IMR-90 (cell line): ENCODE measurements at regions not wholly inside any gene's neighbourhood (a gene's known extent, or its start where the extent isn't known, plus 50 kb on each side); places are given as distances from the start of the nearest gene placed in this dataset.

Source experiments
- ATAC-seq: fragments of 200-7000 bp; cut with Tn5 transposase; 2 replicates; pipeline ENCODE4 v1.9.1; 2020; ENCODE audit warnings: low read depth, mild to moderate bottlenecking, moderate library complexity
- BruUV-seq: library from RNA; stranded (reverse); fragments of 400-500 nt; replicated peaks from 2 replicates; lab custom pipeline; 2021; lab: Mats Ljungman, UMichigan
- CTCF ChIA-PET: fragments of 300-600 bp; formaldehyde crosslinking; extraction: SDS; loops from one replicate; lab custom pipeline; 2021; ENCODE audit warnings: antibody characterized with exemption; lab: Yijun Ruan, JAX
- POLR2A ChIA-PET: fragments of 300-600 bp; sonication (Branson Sonifier 250); formaldehyde crosslinking; loops from one replicate; lab custom pipeline; 2022; ENCODE audit warnings: antibody characterized with exemption; ENCODE audit not compliant: unreplicated experiment; lab: Charles Lee
- DNase-seq: peaks from one replicate; pipeline ENCODE4 v3.0.0; 2013
- H2AFZ ChIP-seq: replicated peaks from 2 replicates; pipeline ENCODE3; 2013; ENCODE audit warnings: low read length, mild to moderate bottlenecking; ENCODE audit not compliant: poor library complexity
- H2AK5ac ChIP-seq: 2 replicates; pipeline ENCODE4 v1.6.1; 2013; ENCODE audit warnings: low read depth, low read length, inconsistent platforms
- H2AK9ac ChIP-seq: replicated peaks from 2 replicates; pipeline ENCODE3; 2013; ENCODE audit warnings: mild to moderate bottlenecking, low read depth, low read length, moderate library complexity; ENCODE audit not compliant: poor library complexity
- H2BK120ac ChIP-seq: 2 replicates; pipeline ENCODE4 v1.6.1; 2013; ENCODE audit warnings: low read depth, low read length, inconsistent platforms
- H2BK15ac ChIP-seq: 3 replicates; pipeline ENCODE4 v1.6.1; 2013; ENCODE audit warnings: low read depth, low read length, inconsistent platforms
- H2BK20ac ChIP-seq: 2 replicates; pipeline ENCODE4 v1.6.1; 2013; ENCODE audit warnings: low read depth, mild to moderate bottlenecking, inconsistent platforms, low read length, moderate library complexity
- H2BK5ac ChIP-seq: 2 replicates; pipeline ENCODE4 v1.6.1; 2013; ENCODE audit warnings: mild to moderate bottlenecking, low read depth, low read length, inconsistent platforms; ENCODE audit not compliant: poor library complexity, severe bottlenecking
- H3K14ac ChIP-seq: replicated peaks from 2 replicates; pipeline ENCODE4 v1.6.1; 2013; ENCODE audit warnings: low read depth, low read length, inconsistent platforms
- H3K18ac ChIP-seq: 2 replicates; pipeline ENCODE4 v1.6.1; 2013; ENCODE audit warnings: low read depth, low read length, control low read depth
- H3K23ac ChIP-seq: 2 replicates; pipeline ENCODE4 v1.6.1; 2013; ENCODE audit warnings: low read depth, low read length, inconsistent platforms
- H3K27ac ChIP-seq: 2 replicates; pipeline ENCODE4 v1.5.1; 2013; ENCODE audit warnings: mild to moderate bottlenecking, control low read depth, low read length; ENCODE audit not compliant: insufficient read depth
- H3K27me3 ChIP-seq: 2 replicates; pipeline ENCODE4 v1.6.1; 2013; ENCODE audit warnings: low read length; ENCODE audit not compliant: control insufficient read depth, insufficient read depth
- H3K36me3 ChIP-seq: 2 replicates; pipeline ENCODE4 v1.6.1; 2013; ENCODE audit warnings: low read length, mixed read lengths; ENCODE audit not compliant: control insufficient read depth, insufficient read depth
- H3K4ac ChIP-seq: 2 replicates; pipeline ENCODE4 v1.6.1; 2013; ENCODE audit warnings: low read depth, low read length, inconsistent platforms
- H3K4me1 ChIP-seq: 2 replicates; pipeline ENCODE4 v1.6.1; 2013; ENCODE audit warnings: low read length, mixed read lengths; ENCODE audit not compliant: control insufficient read depth, insufficient read depth
- H3K4me2 ChIP-seq: 2 replicates; pipeline ENCODE4 v1.6.1; 2013; ENCODE audit warnings: low read depth, mild to moderate bottlenecking, control low read depth, low read length, moderate library complexity
- H3K4me3 ChIP-seq: 2 replicates; pipeline ENCODE4 v1.5.1; 2013; ENCODE audit warnings: low read depth, mild to moderate bottlenecking, control low read depth, low read length, moderate library complexity; ENCODE audit not compliant: insufficient read depth
- H3K56ac ChIP-seq: 2 replicates; pipeline ENCODE4 v1.6.1; 2013; ENCODE audit warnings: low read length, inconsistent platforms; ENCODE audit not compliant: insufficient read depth; ENCODE audit errors: extremely low read depth
- H3K79me1 ChIP-seq, 2 experiments: 2 replicates each; pipeline ENCODE4 v1.6.1; 2013; ENCODE audit warnings: low read length in 2 of 2, inconsistent platforms in 1 of 2, low read depth in 1 of 2
- H3K9ac ChIP-seq: 2 replicates; pipeline ENCODE4 v1.6.1; 2013; ENCODE audit warnings: low read depth, low read length, control low read depth
- H3K9me1 ChIP-seq: 2 replicates; pipeline ENCODE4 v1.6.1; 2013; ENCODE audit warnings: low read length, inconsistent platforms; ENCODE audit not compliant: insufficient read depth
- H3K9me3 ChIP-seq: 2 replicates; pipeline ENCODE4 v1.6.1; 2013; ENCODE audit warnings: low read length; ENCODE audit not compliant: control insufficient read depth, insufficient read depth
- H4K20me1 ChIP-seq: 2 replicates; pipeline ENCODE4 v1.6.1; 2013; ENCODE audit warnings: low read length, inconsistent platforms; ENCODE audit not compliant: insufficient read depth
- H4K5ac ChIP-seq: 2 replicates; pipeline ENCODE4 v1.6.1; 2013; ENCODE audit warnings: mild to moderate bottlenecking, low read depth, low read length, control low read depth
- H4K8ac ChIP-seq, 2 experiments: 2 replicates each; pipeline ENCODE4 v1.6.1; 2013; ENCODE audit warnings: low read depth in 2 of 2, low read length in 2 of 2, control low read depth in 1 of 2, inconsistent platforms in 1 of 2
- H4K91ac ChIP-seq: 2 replicates; pipeline ENCODE4 v1.6.1; 2013; ENCODE audit warnings: low read depth, low read length, inconsistent platforms; ENCODE audit not compliant: insufficient read depth
- FOS ChIP-seq: fragments of 150-350 bp; IDR thresholded peaks from 2 replicates; pipeline ENCODE4 v1.6.1; 2016; ENCODE audit warnings: low read depth, low read length
- MXI1 ChIP-seq: IDR thresholded peaks from 2 replicates; pipeline ENCODE4 v1.6.1; 2012; ENCODE audit warnings: low read depth, mild to moderate bottlenecking, low read length, moderate library complexity, borderline replicate concordance
- POLR2A ChIP-seq: IDR thresholded peaks from 2 replicates; pipeline ENCODE4 v1.6.1; 2012; ENCODE audit warnings: mild to moderate bottlenecking, low read depth, low read length
- RFX5 ChIP-seq: IDR thresholded peaks from 2 replicates; pipeline ENCODE4 v1.8.0; 2012; ENCODE audit warnings: low read depth, mild to moderate bottlenecking, low read length, moderate library complexity
- USF2 ChIP-seq: fragments of 150-350 bp; IDR thresholded peaks from 2 replicates; pipeline ENCODE4 v1.6.1; 2017; ENCODE audit warnings: mild to moderate bottlenecking, antibody characterized with exemption, low read length, low read depth
- WGBS, 2 experiments: methylation state at CpG; one replicate each; pipeline versions ENCODE4 v1.1.5 to v1.1.7; 2013; ENCODE audit warnings: missing lambda C conversion rate in 2 of 2; ENCODE audit not compliant: insufficient read length in 1 of 2; ENCODE audit errors: extremely low coverage in 2 of 2; 5-methylcytosine and 5-hydroxymethylcytosine counted together
- dilution Hi-C: fragments of 300-500 bp; cut with HindIII; formaldehyde crosslinking; loops from one replicate; pipeline ENCODE4 v1.14.3; 2018; ENCODE audit warnings: low sequenced_read_pairs; ENCODE audit not compliant: unreplicated experiment
- in situ Hi-C: fragments of 300-500 bp; cut with MboI; formaldehyde crosslinking; loops from 3 replicates; pipeline ENCODE4 v1.14.3; 2019; ENCODE audit warnings: low sequenced_read_pairs, inconsistent platforms, mixed read lengths
- intact Hi-C: fragments of 100-400 bp; cut with micrococcal nuclease; formaldehyde crosslinking; loops from 2 replicates; pipeline ENCODE4 v1.10.0; 2022

- Histone ChIP-seq H2BK120ac (no peak overlapping the region), H3K4me1 (no peaks in the 10 kb centered on the region), H3K9ac (no peak overlapping the region), H2AFZ (no peak overlapping the region), H3K4me3 (no peak overlapping the region), H2AK5ac (no peak overlapping the region), H3K4me2 (no peak overlapping the region), H3K27me3 (no peaks in the 10 kb centered on the region), H3K9me1 (no peaks in the 10 kb centered on the region), H2BK15ac (no peak overlapping the region), H3K27ac (no peak overlapping the region), H3K56ac (no peak overlapping the region), H2BK20ac (no peak overlapping the region), H4K20me1 (no peaks in the 10 kb centered on the region), H4K5ac (no peak overlapping the region), H3K79me1 (no peaks in the 10 kb centered on the region), H3K23ac (no peak overlapping the region), H3K18ac (no peak overlapping the region), H2AK9ac (no peak overlapping the region), H4K8ac (no peak overlapping the region), H3K9me3 (no peaks in the 10 kb centered on the region), H3K36me3 (no peaks in the 10 kb centered on the region), H4K91ac (no peak overlapping the region), H2BK5ac (no peak overlapping the region), H3K14ac (no peak overlapping the region), H3K4ac (no peak overlapping the region)
- intact Hi-C loops = no loop called here
- DNase-seq (no peak), ATAC-seq (no peak)
- ChIA-PET CTCF (no interaction called here), POLR2A (no interaction called here)
- dilution Hi-C loops = no loop called here
- no CpG with 5 or more reads among the region's 4 CpGs for WGBS, 2 experiments
- TF ChIP-seq POLR2A (no peak), FOS (no peak), RFX5 (no peak), USF2 (no peak), MXI1 (no peak)
- in situ Hi-C loops = no loop called here
- no TSS peak for BruUV-seq
Observed at GRCh38 chrX:138929926-138930582, 218.5 kb upstream of the FGF13 start.
